IPS-15b (cell line): ENCODE measurements at regions not wholly inside any gene's neighbourhood (a gene's known extent, or its start where the extent isn't known, plus 50 kb on each side); places are given as distances from the start of the nearest gene placed in this dataset.

Experiments
- H3K27me3 ChIP-seq: one replicate; pipeline ENCODE4 v1.6.1; 2013; ENCODE audit warnings: low read length; ENCODE audit not compliant: control insufficient read depth, insufficient read depth
- H3K36me3 ChIP-seq: one replicate; pipeline ENCODE4 v1.6.1; 2013; ENCODE audit warnings: low read length; ENCODE audit not compliant: control insufficient read depth, insufficient read depth
- H3K4me1 ChIP-seq: one replicate; pipeline ENCODE4 v1.6.1; 2013; ENCODE audit warnings: mild to moderate bottlenecking, low read length; ENCODE audit not compliant: control insufficient read depth, insufficient read depth
- H3K4me3 ChIP-seq: one replicate; pipeline ENCODE4 v1.5.1; 2013; ENCODE audit warnings: low read depth, low read length
- H3K9ac ChIP-seq: one replicate; pipeline ENCODE4 v1.6.1; 2013; ENCODE audit warnings: low read depth, mild to moderate bottlenecking, low read length
- H3K9me3 ChIP-seq: one replicate; pipeline ENCODE4 v1.6.1; 2013; ENCODE audit warnings: mild to moderate bottlenecking, low read length; ENCODE audit not compliant: control insufficient read depth, insufficient read depth

DNA sequence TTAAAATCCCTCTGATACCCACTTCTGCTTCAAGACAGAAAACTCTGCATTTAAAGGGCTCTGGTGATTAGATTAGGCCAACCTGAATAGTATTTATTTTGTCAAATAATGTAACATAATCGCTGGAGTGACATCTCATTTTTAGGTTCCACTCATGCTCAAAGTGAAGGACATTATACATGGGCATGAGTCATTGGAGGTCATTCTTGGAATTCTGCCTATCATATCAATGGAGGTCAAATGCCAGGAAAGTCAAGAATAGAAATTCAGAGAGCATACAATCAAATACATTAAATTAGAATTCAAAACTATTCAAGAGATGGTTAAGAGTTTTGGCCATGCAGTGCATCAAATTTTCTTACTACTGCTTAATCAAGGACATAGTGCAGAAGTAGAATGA lies 50.8 kb upstream of the PRSS1 start:
- H3K36me3 ChIP-seq: no peaks in the 10 kb centered on the region
- no peak overlapping the region for H3K9ac ChIP-seq
- no peaks in the 10 kb centered on the region for H3K27me3 ChIP-seq
- no peak overlapping the region for H3K4me3 ChIP-seq
- peaks cover 27% of the 10 kb centered on the region for H3K4me1 ChIP-seq
- H3K9me3 ChIP-seq: no peaks in the 10 kb centered on the region

DNA sequence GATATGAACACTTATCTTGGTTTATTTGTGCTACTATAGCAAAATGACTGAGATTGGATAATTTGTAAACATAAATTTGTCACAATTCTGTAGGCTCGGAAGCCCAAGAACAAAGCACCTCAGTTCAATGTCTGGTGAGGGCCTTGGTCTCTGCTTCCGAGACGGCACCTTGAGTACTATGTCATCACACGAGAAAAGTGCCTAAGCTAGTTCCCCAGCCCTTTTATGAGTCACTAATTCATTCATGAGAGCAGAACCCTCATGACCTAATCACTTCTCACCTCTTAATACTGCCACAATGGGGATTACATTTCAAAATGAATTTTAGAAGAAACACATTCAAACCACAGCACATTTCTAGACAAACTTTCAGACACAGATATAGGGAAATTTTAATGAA lies 52.0 kb upstream of the PRSS1 start:
- H3K4me1 ChIP-seq: peaks cover 27% of the 10 kb centered on the region
- no peak overlapping the region for H3K9ac ChIP-seq

DNA sequence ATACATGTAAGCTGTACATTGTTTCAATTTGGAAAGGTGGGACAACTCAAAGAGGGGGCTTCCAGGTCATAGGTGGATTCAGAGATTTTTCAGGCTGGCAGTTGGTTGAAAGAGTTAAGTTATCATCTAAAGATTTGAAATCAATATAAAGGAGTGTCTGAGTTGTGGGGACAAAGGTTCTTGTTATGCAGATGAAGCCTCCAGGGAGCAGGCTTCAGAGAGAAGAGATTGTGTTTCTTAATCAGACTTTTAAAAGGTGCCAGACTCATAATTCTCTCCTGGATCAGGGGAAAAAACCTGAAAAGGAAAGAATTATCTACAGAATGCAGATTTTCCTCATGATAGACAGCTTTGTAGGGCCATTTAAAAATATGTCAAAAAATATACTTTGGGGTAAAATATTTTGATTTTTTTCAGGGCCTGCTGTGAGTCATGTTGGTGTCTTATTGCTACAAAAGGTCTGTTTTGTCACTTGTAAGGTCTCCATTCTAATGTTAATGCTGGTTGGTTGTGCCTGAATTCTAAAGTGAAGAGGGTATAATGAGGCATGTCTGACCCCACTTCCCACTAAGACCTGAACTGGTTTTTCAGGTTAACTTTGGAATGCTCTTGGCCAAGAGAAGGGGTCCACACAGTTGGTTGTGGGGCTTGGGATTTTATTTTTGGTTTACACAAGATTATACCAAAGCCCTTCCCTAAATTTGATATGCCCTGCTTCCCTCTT lies 52.7 kb upstream of the PRSS1 start:
- H3K9me3 ChIP-seq: no peaks in the 10 kb centered on the region
- no peaks in the 10 kb centered on the region for H3K27me3 ChIP-seq
- no peak overlapping the region for H3K4me3 ChIP-seq
- peaks cover 27% of the 10 kb centered on the region for H3K4me1 ChIP-seq
- no peaks in the 10 kb centered on the region for H3K36me3 ChIP-seq
- no peak overlapping the region for H3K9ac ChIP-seq

More for the DNA sequence above, 52.0 kb upstream of the PRSS1 start:
- Histone ChIP-seq H3K4me3 (no peak overlapping the region), H3K9me3 (no peaks in the 10 kb centered on the region), H3K36me3 (no peaks in the 10 kb centered on the region), H3K27me3 (no peaks in the 10 kb centered on the region)

DNA sequence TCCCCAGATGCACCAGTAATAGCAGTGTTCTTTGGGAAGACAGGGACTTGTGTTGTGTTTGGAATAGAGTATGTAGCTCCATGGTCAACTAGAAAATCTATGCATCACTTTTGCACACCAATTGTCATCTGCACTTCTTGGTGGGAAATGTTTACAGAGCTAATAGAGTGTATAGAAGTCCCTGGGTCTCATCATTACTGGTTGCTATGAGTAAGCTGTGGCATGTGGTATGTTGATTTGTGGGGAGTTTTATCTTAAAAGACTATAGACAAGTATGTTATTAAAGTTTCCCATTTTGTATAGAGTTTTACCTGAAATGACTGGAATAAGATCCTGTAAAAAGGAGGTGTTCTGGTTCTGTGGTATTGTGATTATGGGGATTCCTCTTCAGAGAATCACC lies 55.4 kb upstream of the PRSS1 start:
- Histone ChIP-seq H3K27me3 (no peaks in the 10 kb centered on the region), H3K4me1 (peaks cover 22% of the 10 kb centered on the region), H3K36me3 (no peaks in the 10 kb centered on the region), H3K9me3 (no peaks in the 10 kb centered on the region), H3K4me3 (no peak overlapping the region), H3K9ac (no peak overlapping the region)

DNA sequence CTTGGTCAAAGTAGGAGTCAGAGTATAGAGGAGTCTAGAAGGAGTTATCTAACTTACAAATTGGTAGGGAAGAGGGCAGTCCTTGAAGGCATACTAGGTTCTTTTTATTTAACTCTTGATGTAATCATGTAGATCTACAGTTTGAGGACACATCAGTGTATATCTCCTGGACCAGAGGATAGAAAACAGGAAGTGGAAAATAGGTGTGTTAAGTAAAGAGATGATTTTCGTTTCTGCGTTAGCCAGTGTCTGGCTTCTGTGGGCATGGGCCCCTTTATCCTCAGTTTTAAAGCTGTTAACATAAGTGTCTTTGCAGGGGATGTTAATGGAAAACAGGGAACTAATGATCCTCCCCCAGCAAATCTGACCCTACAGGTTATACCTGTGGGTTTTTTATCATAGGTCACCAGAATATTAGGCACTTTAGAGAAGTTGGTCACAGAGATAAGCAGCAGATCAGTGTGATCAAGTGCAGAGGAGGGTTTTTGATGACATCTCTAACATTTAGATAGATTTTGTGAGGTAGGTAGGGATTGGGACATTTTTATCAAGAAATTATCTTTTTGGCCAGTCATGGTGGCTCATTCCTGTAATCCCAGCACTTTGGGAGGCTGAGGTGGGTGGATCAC lies 58.6 kb upstream of the PRSS1 start:
- H3K9ac ChIP-seq: no peak overlapping the region
- no peaks in the 10 kb centered on the region for H3K9me3 ChIP-seq
- peaks cover under 1% of the 10 kb centered on the region for H3K4me1 ChIP-seq
- no peaks in the 10 kb centered on the region for H3K36me3 ChIP-seq
- no peaks in the 10 kb centered on the region for H3K27me3 ChIP-seq
- no peak overlapping the region for H3K4me3 ChIP-seq

DNA sequence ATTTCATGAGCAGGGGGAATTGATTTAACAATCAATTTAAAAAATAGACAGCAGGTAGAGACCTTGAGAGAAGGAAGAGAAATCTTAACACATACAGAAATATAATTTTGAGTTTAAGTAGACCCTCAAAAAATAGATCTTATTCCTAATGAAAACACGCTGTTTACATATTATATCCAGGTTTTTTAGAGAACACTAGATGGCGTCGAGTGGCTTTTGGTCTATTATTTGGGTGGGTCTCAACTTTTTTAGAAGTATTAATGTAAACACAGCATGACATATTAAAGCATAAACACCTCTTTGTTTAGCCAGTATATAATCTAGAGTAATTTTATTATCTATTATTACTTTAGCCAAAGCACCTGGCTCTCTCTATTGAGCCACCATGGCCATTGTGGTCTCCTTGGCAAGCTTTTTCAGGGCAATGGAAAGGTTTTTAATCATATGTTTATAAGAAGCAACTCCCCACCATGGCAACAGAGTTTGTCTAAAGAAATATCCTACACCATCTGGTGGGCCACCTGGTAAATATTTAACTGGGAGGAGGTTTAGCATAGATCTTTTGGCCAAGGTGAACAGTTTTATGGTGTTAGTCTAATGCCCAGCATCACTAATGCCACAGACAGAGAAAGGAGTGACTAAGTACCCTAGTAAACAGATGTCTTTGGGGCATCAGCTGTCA lies 59.7 kb upstream of the PRSS1 start:
- Histone ChIP-seq H3K4me1 (no peaks in the 10 kb centered on the region), H3K4me3 (no peak overlapping the region), H3K9ac (no peak overlapping the region), H3K9me3 (no peaks in the 10 kb centered on the region), H3K27me3 (no peaks in the 10 kb centered on the region), H3K36me3 (no peaks in the 10 kb centered on the region)

DNA sequence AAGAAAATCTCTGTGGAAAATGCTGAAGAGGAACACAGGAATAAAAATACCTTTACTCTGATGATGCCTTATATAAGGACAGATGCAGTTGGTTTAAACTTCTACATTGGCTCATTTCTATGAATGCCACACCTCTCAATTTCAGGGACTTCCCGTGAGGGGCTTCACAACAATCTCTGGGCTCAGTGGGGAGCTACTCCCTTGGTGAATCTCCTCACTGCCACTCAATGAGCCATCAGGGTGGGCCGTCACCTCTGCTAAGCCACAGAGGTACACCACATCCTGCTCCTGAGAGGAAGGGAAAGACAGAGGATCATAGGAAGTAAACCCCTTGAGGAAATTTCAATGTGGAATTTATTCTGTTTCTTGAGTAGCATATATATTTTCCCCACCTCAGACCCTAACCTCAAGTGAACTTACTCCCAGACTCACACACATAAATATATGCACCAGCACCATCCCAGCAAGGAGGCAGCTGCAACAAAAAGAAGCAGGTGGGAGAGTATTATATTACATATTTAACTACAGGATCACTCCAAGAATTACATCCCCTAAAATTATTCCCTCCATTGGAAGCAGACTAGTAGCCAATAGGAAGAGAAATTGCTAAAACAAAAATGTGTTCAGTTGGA lies 63.3 kb upstream of the PRSS1 start:
- Histone ChIP-seq H3K4me1 (no peaks in the 10 kb centered on the region), H3K36me3 (no peaks in the 10 kb centered on the region), H3K4me3 (no peak overlapping the region), H3K9me3 (no peaks in the 10 kb centered on the region), H3K9ac (no peak overlapping the region), H3K27me3 (no peaks in the 10 kb centered on the region)

DNA sequence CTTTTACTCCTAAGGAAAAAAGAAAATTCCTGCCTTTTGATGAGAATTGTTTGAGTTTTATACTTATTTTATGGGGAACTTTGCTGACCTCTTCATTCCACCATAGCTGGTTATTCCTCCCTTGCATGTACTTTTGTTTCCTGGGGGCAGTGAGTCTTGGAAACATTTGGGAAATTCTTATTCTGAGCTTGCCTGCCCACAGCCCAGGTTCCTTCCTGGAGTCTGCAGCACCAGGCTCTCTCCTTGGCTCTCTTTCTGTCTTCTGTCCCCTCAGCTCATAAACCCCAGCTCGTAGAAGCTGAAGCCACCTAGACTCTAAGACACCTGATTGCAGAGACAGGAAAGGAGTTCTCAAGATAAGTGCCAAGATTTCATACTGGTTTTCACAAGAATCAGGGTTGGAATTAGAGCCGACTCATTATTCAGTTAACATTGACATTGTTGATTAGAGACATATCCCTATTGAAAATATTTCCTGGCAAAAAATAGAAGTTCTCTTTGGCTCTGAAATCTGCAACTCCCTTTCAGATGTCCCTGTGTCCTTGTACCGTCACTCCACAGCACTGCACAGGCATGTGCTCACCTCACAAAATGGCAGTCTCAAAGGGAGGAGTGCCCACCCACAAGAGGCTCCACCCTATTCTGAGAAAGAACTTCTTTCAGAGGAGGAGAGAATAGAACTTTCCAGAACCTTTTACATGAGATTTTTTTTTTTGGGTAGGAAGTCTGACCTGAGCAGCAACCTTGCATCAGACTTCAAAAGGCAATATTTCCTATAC lies 67.8 kb upstream of the PRSS1 start:
- Histone ChIP-seq H3K4me3 (no peak overlapping the region), H3K4me1 (no peaks in the 10 kb centered on the region), H3K9ac (no peak overlapping the region), H3K27me3 (no peaks in the 10 kb centered on the region), H3K36me3 (no peaks in the 10 kb centered on the region), H3K9me3 (no peaks in the 10 kb centered on the region)

DNA sequence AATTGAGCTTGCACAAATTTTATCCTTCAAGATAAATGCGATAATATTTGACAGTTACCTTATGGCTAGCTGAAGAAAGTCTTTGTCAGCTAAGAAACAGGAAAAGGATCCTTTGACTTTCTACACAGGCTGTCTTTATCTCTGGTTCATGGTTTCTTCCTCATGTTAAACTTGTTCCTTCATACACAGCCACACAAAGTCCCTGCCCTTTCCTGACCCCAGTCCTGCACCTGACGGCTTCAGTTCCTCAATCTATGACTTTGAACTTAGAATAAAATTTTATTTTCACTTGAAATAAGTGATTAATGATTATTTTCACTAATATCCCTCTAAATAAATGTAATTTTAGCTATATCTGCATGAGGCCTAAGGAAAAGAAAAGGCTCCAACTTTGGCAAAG lies 77.8 kb upstream of the PRSS1 start:
- Histone ChIP-seq H3K4me1 (no peaks in the 10 kb centered on the region), H3K27me3 (no peaks in the 10 kb centered on the region), H3K9me3 (no peaks in the 10 kb centered on the region), H3K4me3 (no peak overlapping the region), H3K36me3 (no peaks in the 10 kb centered on the region), H3K9ac (no peak overlapping the region)

DNA sequence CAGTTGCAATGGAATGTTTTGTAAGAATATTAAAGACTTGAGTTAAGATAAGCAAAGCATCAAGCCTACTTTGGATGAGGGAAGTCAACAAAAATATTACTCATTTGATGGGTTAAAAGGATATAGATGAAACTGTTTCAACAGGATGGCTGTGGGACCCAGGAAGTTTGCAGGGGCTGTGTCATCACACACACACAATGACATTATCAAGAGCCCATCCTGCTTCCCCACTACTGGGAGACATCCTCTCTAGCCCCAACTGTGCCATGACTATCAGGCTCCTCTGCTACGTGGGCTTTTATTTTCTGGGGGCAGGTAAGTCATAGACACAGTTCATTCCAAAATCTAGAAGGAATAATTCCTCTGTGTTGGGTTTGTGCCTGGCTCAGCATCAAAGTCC lies 78.8 kb upstream of the PRSS1 start:
- Histone ChIP-seq H3K4me1 (no peaks in the 10 kb centered on the region), H3K4me3 (no peak overlapping the region), H3K9me3 (no peaks in the 10 kb centered on the region), H3K36me3 (no peaks in the 10 kb centered on the region), H3K9ac (no peak overlapping the region), H3K27me3 (no peaks in the 10 kb centered on the region)

DNA sequence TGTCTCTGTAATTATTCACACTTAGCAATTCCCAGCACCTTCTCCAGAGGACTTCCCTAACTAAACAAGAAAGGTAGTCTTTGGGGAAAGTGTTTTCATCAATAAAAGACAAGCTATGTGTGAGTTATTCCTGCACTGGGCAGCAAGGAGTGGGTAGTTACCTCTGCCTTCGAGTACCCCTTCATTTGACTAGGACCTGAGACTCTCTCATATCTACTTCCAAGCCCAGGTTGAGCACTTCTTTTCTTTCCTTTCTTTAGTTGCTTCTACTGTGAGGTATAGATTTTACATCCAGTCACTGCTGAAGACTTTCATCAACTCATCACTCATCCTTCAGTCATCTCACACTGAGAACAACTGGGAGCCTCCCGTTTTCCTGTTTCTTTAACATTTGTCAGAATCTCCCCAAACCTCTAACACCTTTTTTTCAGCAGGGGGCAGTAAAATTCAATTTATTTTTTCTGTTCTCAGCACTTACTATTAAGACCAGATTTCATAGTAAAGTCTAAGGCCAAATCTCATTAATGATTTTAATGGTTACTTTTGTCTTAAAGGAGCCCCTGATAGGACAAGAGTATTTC lies 80.1 kb upstream of the PRSS1 start:
- H3K36me3 ChIP-seq: no peaks in the 10 kb centered on the region
- H3K4me1 ChIP-seq: no peaks in the 10 kb centered on the region
- H3K9me3 ChIP-seq: no peaks in the 10 kb centered on the region
- no peak overlapping the region for H3K4me3 ChIP-seq
- no peak overlapping the region for H3K9ac ChIP-seq
- H3K27me3 ChIP-seq: no peaks in the 10 kb centered on the region
